Erythroblast (primary cell): ENCODE measurements at regions not wholly inside any gene's neighbourhood (a gene's known extent, or its start where the extent isn't known, plus 50 kb on each side); places are given as distances from the start of the nearest gene placed in this dataset.

Experiments
- DNase-seq, 2 experiments: peaks; one replicate each; lab custom pipeline; 2025; lab: John Stamatoyannopoulos, UW
- GATA1 ChIP-seq: IDR thresholded peaks from 2 replicates; pipeline ENCODE4 v1.6.1; 2011; ENCODE audit warnings: low read depth, mild to moderate bottlenecking, control low read depth, low read length, moderate library complexity
- POLR2A ChIP-seq: IDR thresholded peaks from 2 replicates; pipeline ENCODE4 v1.6.1; 2011; ENCODE audit warnings: mild to moderate bottlenecking, low read length

GRCh38 chr14:53215101-53215500, 62.0 kb upstream of the DDHD1 start:
- DNase-seq, result no peak

GRCh38 chr14:53214384-53214783, 61.3 kb upstream of the DDHD1 start:
- TF ChIP-seq POLR2A (no peak), GATA1 (no peak)
- no peak for DNase-seq

More at GRCh38 chr14:53215101-53215500, 62.0 kb upstream of the DDHD1 start:
- TF ChIP-seq GATA1 (no peak), POLR2A (no peak)

- DNase-seq, result no peak
- TF ChIP-seq GATA1 (no peak), POLR2A (no peak)
Measured at GRCh38 chr14:53213761-53214160, 60.6 kb upstream of the DDHD1 start.

- no peak for TF ChIP-seq POLR2A
- no peak for TF ChIP-seq GATA1
- no peak for DNase-seq
Measured at GRCh38 chr14:53209370-53209769, 56.2 kb upstream of the DDHD1 start.
